A172 (cell line): ENCODE measurements at regions not wholly inside any gene's neighbourhood (a gene's known extent, or its start where the extent isn't known, plus 50 kb on each side); places are given as distances from the start of the nearest gene placed in this dataset.
A peak's percentile ranks its signal among the peaks of the same experiment; 100 is the strongest.

Experiments used
- DNase-seq: peaks from one replicate; pipeline ENCODE4 v3.0.0-alpha.2; 2015; ENCODE audit warnings: low spot score

DNA sequence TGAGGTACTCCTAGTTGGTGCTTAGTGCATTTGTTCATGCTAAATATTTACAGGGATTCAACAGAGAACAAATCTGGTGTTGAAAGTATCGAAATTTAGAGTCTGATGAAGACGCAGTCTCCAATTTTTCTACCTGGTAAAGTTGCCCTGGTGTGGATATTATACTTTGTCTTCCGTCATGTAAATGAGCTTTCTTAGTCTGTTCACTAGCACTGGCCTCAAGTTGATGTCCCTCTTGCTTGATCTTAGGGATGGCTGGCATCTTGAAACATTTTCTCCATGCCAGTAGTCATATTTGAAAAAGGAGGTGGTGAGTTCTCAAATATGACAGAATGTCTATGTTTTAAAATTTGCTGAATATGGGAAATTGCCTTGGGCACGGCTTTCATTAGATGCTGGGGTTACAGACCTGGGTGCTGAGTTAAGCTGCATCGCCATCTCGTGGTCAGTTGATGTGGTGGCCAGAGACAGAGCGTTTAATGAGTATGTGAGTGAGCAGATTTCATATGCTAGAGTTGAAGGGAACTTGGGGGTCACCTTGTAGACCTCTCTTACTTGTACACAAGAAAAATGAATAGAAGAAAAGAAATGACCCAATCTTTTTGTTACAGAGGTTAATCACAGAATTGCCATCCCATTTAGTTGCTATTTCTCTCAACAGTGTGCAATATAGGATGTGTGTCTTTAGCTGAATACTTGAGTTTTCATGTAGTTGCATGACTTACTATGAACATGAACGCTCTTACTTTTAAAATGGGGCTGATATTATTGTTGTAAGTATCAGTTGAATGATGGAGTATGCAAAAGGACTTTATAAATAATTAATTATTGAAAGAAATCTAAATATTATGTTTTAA, 172.8 kb upstream of the DCN start:
- peak; percentile 59 for DNase-seq

DNA sequence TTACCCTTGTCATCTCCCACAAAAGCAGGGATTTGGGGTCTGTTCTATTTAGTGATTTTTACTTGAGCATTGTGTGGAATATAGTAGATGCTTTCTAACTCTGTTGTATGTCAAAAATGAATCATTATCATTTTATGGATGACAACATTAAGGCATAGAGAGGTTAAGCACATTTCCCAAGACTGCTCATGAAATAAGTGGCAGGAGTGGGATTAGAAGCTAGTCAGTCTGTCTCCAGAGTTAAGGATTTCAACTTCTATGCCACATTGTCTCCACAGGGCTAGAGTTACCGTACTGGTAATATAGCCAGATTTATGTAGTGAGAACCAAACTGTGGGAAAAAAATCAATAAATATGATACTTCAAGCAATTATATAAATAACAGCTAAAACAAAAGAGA, 170.6 kb upstream of the DCN start:
- DNase-seq: no peak

DNA sequence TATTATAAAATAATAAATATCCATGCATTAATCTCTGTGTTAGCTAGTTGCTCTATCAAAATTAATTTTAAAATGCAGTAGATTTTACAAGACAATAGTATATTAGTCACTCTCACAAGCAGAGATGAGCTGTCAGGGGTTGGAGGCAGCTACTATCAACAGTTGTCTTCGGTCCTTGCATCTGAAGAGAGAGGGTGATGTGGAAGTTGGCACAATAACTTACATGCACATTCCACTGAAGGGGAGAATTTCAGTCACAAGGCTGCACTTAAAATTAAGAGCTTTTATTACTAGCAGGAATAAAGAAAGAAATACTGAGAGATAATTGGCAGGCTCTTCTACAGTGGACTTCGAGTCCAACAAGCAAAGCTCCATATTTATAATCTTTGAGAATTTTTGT, 166.9 kb upstream of the DCN start:
- DNase-seq: no peak

DNA sequence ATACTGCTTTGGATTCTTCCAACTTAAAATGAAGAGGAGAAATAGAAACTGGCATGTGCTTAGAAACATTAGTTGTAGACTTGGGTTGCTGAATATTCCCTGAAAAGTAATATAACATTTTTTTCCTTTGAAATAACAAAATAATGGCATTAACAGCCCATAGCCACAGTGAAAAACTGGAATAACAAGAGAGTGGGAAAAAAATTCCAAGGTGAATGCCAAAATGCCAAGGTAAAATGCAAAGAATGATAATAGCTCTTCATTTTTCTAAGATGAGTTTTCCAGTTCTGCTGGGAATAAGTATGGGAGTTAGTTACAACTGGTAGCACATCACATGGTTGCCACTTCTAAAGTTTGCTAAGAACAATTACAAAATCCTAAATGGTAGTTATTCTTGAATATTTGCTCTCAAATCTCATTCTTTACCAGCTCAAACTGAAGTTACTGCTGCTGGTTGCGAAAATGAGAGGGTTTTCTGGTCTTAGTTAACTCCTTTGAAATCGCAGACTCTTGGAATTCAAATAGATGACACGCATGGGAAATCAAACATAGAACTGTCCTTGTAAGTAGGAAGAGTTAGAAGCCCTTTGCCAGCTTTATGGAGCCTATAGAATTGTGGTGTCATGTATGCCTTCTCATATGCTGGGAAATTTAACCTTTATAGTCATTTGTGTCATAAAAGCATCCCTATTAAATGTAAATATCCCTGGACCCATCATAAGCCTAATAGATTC, 165.0 kb upstream of the DCN start:
- DNase-seq: no peak

DNA sequence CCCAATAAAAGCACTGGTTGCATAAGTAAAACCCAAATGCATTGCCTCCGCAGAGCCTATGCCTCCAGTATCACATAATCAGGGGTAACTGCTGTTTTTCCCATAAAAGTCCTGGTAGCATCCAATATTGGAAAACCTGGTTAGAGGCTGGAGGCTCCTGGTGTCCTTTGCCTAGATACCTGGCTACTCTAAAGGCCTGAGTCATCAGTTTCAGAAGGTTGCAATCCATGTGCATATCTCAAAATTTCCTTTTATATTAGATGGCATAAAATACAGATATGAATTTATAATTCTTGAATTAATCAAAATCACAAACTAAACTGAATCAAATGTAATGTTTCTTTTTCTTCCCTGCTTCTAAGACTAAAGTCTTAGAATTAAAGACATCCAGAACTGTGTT, 164.2 kb upstream of the DCN start:
- DNase-seq: no peak

DNA sequence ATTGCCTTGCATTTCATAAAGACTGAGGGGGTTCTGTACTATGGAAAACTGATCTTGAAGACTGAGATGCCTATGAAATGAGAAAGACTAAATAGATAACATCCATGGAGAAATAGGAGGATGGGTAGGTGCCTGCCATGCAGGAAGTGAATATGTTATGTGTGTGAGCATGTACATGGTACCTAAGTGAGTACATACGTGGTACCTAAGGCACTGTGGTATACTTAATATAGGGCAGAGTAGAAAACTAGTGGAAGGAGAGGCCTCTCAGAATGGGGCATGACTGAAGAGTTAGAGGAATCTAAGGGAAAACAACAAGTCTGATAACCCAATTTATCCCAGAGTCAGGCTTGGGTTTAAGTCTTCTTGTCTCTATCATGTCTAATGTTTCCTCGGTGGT, 161.8 kb upstream of the DCN start:
- no peak for DNase-seq

DNA sequence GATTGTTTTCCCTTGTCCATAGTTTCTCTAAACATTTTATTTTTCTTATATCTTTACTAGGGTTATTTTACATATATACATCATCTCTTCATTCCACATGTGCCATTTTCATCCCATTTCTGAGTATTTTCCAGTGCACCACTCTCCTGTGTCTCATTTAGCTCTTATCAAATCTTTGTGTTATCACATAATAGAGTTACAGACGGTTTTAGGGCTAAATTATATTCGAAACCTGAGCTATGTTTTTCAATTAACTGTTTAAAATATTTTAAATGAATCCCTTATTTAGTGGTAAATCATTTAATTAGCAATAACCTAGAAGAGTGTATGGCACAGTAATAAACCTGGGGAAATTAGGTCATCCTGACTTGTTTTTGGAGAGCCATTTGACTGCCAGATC, 160.4 kb upstream of the DCN start:
- no peak for DNase-seq

DNA sequence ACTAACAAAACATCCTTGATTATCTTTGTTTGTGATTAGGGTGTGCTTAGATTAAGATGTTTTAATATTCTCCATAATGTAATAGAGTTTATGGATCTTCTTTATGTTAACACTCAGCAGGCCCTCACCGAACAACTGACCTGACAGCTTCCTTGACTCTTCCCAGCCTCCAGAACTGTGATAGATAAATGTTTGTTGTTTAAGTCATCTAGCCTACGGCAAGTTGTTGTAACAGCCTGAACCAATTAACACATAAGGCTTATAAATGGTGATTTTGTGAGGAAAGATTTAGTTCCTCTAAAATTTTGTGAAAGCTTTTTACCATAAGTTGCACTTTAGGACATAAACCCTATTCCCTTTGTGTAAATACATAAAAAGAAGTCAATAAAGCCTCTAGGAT, 156.5 kb upstream of the DCN start:
- DNase-seq: no peak

DNA sequence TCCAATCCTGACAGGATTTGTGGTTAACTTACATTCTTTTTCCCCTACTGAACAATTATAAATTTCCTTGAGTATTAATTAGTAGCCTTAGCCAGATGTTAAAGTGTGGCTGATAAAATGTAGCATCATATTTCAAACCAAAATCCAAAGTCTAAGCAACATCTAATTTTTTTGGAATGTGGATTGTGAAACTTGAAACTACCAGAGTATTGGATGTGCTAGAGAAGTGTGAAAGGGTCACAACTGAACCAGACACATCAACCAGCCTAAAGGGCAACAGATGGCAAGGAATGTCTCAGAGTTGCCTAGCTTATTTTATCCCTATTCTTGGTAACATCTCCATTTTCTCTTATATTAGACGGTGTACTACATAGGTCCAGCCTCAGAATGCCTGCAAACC, 153.1 kb upstream of the DCN start:
- no peak for DNase-seq

DNA sequence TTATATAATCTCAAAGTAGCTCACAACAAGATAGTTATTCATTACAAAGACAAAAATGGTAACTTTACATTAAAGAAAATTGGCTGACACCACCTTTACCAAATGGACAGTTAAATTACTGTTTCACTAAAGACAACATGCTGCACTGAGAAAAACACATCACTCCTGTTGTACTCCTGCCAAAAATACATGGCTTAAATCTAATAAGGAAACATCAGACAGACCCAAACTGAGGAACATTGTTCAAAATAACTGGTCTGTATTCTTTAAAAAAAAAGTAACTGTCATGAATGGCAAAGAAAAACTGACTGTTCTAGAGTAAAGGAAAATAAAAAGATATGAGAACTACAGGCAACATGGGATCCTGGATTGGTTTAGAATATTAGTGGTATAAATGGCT, 151.3 kb upstream of the DCN start:
- no peak for DNase-seq

DNA sequence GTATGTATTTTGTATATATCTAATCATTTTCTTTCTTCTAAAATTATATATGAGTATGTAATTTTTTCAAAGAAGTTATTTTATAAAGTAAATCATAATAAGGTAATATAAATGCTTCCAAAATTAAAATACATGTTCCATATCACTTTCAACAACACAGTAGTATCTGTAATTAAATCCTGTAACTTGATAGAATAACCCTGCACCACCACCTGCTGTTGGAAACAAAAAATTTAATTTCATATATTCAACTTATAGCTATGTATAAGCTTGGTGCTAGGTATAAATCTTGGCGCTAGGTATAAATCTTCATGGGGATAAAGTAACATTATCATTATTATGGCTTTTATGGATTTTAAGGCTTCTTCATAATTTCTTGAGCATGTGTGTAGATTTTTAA, 149.7 kb upstream of the DCN start:
- DNase-seq: no peak

DNA sequence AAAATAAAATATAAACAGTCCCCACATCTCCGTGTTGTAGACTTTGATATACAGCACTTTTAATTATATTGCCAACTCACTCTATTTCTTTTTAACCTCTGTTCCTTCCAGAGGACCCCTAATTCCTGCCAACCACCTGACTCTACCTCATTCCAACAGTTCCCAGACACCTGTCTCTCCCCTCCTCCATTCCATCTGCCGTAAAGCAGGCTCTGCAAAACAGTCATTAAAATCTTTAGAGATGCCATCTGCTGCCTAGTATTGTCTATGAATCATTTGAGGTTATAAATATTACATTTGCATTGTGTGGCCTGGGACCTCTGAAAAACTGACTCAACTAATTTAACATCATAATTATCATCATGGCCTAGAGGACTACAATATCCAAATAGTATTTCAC, 148.8 kb upstream of the DCN start:
- no peak for DNase-seq

DNA sequence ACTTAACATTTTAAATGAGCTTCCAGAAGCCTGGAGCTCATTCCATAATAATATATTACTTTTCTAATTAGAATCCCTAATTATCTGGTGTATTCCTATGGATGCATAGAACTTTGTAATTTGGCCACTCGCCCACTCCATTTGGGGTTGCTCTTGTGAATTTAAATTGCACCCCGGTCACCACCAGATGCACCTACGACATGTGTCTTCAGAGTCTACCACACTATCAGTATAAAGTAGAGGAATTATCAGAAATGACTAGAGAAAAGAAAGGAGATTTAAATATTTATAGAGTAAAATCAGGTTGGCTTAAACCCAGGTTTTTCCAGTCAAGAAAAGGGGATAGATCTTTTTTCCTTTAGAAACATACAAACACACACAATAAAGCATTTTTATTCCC, 145.8 kb upstream of the DCN start:
- no peak for DNase-seq

DNA sequence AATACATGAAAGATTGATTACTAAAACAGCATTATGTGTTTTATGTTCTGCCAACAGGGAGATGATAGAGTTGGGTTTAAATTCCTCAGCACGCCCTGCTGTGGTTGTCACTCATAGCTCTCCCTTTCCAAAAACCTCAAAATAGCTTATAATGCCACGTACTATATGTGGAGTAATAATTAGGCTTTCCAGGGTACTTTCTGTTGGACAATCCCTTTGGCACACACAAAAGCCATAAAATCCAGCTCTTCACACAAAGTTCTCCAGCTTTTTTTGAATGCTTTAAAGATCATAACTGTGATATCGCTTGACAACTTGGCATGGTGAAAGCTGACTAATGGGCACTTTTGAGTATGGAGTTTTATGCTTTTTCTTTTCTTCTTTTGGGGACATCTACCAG, 145.3 kb upstream of the DCN start:
- DNase-seq: no peak

DNA sequence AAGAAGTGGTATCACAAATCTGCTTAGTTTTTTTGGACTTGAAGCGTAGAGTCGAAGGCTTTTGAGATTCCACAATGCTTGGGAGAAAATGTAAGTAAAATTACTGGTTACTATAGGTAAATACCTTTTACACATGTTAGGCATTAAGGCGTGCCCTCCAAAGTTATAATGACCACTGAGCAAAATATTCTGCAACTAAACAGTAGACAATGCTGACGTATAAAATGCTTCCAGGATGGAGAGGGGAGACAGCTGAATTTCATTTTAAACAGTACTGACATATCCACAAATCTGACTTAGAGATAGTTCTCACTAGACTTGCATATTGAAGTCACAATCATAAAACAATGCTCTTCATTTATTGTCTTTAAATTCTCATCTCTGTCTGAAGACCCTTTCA, 144.5 kb upstream of the DCN start:
- no peak for DNase-seq

DNA sequence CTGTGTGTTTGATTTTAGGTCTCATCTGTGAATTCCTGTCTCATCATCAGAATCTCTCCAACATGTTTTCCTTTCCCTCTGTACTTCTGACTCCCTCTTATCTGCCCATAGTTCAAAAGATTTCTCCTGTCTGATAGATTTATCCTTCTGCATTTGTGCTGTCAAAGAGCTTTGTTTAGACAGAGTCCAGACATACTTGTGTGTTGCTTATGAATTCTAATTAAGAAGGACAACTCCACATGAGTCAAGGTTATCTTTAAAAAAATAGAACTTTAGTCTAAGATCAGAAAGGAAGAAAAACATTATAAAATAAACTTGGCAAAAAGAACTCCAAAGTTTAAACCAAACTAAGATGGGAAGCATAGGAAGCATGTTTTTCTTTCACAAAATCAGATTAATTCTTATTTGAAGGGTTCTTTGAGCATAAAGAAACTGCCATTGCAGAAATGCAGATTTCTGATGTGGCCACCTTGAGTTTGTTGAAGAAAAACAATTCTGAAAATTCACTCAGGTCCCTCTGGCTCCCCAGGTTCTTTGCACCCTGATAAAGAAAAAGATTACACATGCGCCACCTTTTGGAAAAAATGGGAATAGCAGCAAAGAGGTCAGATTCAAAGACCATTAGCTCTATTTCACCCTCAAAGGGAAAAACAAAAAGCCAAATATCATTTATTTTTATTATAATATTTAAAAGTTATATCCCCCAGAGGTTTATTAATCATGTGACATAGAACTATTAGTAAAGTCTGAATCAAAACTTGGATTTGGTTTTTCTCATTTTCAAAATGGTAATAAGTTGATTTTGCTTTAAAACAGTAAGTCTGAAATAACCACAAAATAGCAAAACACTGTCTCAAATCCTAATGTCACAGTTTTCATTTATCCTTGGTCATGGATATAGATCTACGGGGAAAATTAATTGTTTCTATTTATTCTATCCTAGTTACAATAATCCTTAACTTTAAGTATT, 143.7 kb upstream of the DCN start:
- DNase-seq: peak; percentile 45

DNA sequence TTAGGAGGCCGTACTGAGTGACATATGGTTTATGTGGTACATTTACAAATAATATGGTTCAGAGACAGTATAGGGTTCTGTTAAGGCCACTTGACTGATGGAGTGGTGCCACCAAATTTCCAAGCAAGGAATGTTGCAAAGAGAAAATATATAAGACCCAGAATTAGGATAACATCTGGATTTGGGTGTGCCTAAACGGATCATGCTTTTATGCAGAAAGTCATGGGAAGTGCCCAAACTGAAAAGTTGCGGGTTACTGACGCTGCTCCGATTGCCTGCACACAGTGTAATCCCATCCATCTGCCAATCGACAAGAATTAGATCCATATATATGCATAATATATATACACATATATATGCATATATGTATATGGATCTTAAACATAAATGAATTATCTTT, 138.4 kb upstream of the DCN start:
- no peak for DNase-seq

DNA sequence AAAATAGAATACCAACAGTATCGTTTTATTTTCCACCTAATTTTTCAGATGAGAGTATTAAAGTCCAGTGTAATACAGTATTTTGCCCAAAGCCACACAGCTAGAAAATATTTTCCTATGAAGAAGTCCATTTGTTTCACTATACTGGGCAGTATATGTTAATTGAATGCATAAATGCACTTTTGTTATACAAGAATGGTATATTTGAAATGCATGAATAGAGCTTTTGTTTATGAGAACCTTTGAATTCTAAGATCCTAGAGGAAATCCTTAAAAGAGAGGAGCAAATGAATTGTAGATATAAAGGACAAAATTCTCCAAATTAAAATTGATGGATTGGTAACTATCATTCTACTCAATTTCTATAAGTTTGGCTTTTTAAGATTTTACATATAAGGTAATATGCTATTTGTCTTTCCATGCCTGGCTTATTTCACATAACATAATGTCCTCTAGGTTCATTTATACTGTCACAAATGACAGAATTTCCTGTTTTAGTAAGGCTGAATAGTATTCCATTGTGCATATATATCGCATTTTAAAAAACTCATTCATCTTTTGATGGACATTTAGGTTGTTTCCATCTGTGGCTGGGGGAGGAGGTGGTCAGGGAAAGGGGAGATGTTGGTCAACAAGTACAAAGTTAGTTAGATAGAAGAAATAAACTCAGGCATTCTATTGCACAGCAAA, 136.6 kb upstream of the DCN start:
- no peak for DNase-seq

DNA sequence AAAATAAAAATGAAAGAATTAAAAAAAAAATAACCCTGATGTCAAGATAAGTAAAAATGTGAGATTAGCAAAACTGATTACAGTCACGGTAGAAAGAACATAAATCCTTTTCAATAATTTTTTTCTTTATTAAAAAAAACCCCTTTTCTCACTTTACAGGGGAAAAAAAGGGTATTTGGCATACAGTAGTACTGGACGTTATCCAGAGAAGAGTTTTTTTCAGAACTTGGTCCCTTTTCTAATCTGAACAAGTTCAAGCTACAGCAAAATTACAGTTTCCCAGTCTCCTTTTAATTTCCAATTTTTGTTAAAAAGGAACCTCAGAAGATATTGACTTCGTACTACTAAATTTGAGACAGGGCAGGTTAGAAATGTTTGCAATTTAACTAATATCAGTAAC, 134.7 kb upstream of the DCN start:
- no peak for DNase-seq

DNA sequence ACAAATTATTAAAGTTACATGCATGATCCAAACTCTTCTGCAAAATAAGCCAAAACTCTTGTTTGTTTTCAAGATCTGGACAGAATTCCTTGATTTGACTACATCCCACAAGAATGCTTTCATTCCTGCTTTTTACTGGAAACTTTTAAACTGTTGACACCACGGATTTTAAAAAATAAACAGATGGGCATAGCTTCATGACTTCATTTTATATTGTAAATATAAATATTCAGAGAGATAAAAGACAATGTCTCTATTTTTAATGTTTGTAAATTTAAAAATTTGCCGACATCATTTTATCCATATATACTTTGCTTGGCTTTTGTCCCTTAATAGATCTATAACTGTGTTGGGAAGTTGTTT, 134.3 kb upstream of the DCN start:
- no peak for DNase-seq

DNA sequence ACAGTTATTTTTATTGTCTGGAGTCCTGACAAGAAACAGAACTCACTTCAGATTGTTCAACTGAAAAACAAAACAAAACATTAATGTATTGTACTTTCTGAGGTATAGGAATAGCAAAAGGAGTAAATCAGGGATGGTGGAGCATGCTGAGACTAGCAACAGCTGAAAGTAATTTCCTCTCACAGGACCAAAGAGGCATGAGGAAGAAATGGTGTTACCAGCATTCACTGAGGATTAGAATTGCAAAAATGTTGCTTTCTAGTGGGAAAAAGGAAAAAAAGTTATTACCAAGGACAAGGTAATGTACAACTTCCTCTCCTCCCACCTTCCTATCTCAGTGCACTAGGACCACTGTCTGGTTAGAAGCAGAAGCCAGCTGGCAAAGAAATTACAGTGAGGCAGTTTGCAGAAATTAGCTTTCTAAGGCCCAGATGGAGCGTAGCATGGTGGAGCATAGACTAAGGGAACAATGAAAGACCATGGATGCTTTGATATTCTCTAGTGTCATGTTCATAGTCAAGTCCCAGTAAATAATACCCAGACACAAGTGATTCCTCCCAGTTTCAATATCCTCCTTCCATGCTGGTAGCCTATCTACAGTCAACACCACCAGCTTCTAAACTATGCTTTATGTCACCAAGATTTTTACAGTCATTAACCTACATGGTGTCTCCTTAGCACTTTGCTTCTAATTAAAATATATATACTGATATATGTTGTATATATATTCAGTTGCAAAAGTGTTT, 133.7 kb upstream of the DCN start:
- DNase-seq: no peak
